CD14-positive monocyte (primary cell): ENCODE measurements at regions not wholly inside any gene's neighbourhood (a gene's known extent, or its start where the extent isn't known, plus 50 kb on each side); places are given as distances from the start of the nearest gene placed in this dataset.

Experiments used
- DNase-seq, 3 donors: peaks; one replicate each; pipeline ENCODE4 v3.0.0-alpha.2; 2011 to 2022
- H2AFZ ChIP-seq: 2 replicates; pipeline ENCODE4 v1.6.0; 2012; ENCODE audit warnings: mild to moderate bottlenecking, low read depth, low read length, inconsistent platforms; ENCODE audit not compliant: insufficient read depth, poor library complexity, severe bottlenecking
- H3K27ac ChIP-seq, 2 donors: 1 replicate in 1 of 2; 2 replicates in 1 of 2; pipeline ENCODE4 v1.5.1; 2012 to 2013; ENCODE audit warnings: low read length in 2 of 2, control low read depth in 1 of 2, inconsistent platforms in 1 of 2, low read depth in 1 of 2, mild to moderate bottlenecking in 1 of 2
- H3K27me3 ChIP-seq, 2 donors: one replicate each; pipeline versions ENCODE4 v1.6.0 to v1.6.1; 2011 to 2013; ENCODE audit warnings: low read length in 2 of 2; ENCODE audit not compliant: control insufficient read depth in 2 of 2, insufficient read depth in 2 of 2
- H3K36me3 ChIP-seq, 2 donors: replicated peaks in 1 of 2; 1 replicate in 1 of 2; 2 replicates in 1 of 2; pipeline versions ENCODE4 v1.5.1 to v1.6.1; 2012 to 2013; ENCODE audit warnings: low read length in 2 of 2, control low read depth in 1 of 2, inconsistent platforms in 1 of 2, mild to moderate bottlenecking in 1 of 2; ENCODE audit not compliant: insufficient read depth in 2 of 2, control insufficient read depth in 1 of 2
- H3K4me1 ChIP-seq, 2 donors: 1 replicate in 1 of 2; 2 replicates in 1 of 2; pipeline versions ENCODE4 v1.5.1 to v1.6.1; 2012 to 2013; ENCODE audit warnings: low read length in 2 of 2, control low read depth in 1 of 2, inconsistent platforms in 1 of 2, mild to moderate bottlenecking in 1 of 2, moderate library complexity in 1 of 2; ENCODE audit not compliant: insufficient read depth in 2 of 2, control insufficient read depth in 1 of 2
- H3K4me2 ChIP-seq: replicated peaks from 2 replicates; pipeline ENCODE3; 2012; ENCODE audit warnings: low read length, moderate library complexity, mild to moderate bottlenecking; ENCODE audit not compliant: poor library complexity, severe bottlenecking; ENCODE audit errors: extremely low read depth
- H3K4me3 ChIP-seq, 3 experiments: fragments of 200-600 bp in 1 of 3; sonication (generic) in 1 of 3; replicated peaks in 1 of 3; 1 replicate in 2 of 3; 2 replicates in 1 of 3; pipeline ENCODE4 v1.5.1; 2011 to 2013; ENCODE audit warnings: low read length in 3 of 3, mild to moderate bottlenecking in 3 of 3, control low read depth in 2 of 3, low read depth in 2 of 3, inconsistent platforms in 1 of 3, moderate library complexity in 1 of 3
- H3K79me2 ChIP-seq: 2 replicates; pipeline ENCODE4 v1.6.0; 2012; ENCODE audit warnings: mild to moderate bottlenecking, control low read depth, inconsistent platforms, low read length, moderate library complexity; ENCODE audit not compliant: insufficient read depth
- H3K9ac ChIP-seq: 2 replicates; pipeline ENCODE4 v1.6.0; 2017; ENCODE audit warnings: low read length, mild to moderate bottlenecking; ENCODE audit not compliant: insufficient read depth, poor library complexity, severe bottlenecking
- H3K9me3 ChIP-seq, 2 donors: replicated peaks in 1 of 2; 1 replicate in 1 of 2; 2 replicates in 1 of 2; pipeline versions ENCODE4 v1.5.1 to v1.6.1; 2012 to 2013; ENCODE audit warnings: low read length in 2 of 2, control low read depth in 1 of 2; ENCODE audit not compliant: control insufficient read depth in 1 of 2, insufficient read depth in 1 of 2
- H4K20me1 ChIP-seq: 2 replicates; pipeline ENCODE4 v1.6.0; 2012; ENCODE audit warnings: mild to moderate bottlenecking, low read length, control low read depth, moderate library complexity; ENCODE audit not compliant: insufficient read depth
- H3K27ac Mint-ChIP-seq, 7 donors: one replicate each; pipeline ENCODE4 v1.8.0; 2020; ENCODE audit warnings: mild to moderate bottlenecking in 7 of 7, mixed read lengths in 7 of 7, moderate library complexity in 6 of 7, inconsistent platforms in 2 of 7
- H3K27me3 Mint-ChIP-seq, 3 donors: one replicate each; pipeline ENCODE4 v1.8.0; 2021 to 2022; ENCODE audit warnings: low read depth in 3 of 3, mild to moderate bottlenecking in 3 of 3, mixed read lengths in 3 of 3, moderate library complexity in 3 of 3, inconsistent platforms in 1 of 3
- H3K36me3 Mint-ChIP-seq, 2 donors: one replicate each; pipeline ENCODE4 v1.8.0; 2020; ENCODE audit warnings: mixed read lengths in 2 of 2, inconsistent platforms in 1 of 2, mild to moderate bottlenecking in 1 of 2
- H3K4me1 Mint-ChIP-seq: one replicate; pipeline ENCODE4 v1.8.0; 2020; ENCODE audit warnings: mild to moderate bottlenecking, mixed read lengths
- H3K4me3 Mint-ChIP-seq, 2 donors: one replicate each; pipeline ENCODE4 v1.8.0; 2020; ENCODE audit warnings: mild to moderate bottlenecking in 2 of 2, mixed read lengths in 2 of 2, moderate library complexity in 1 of 2
- H3K9me3 Mint-ChIP-seq, 7 donors: one replicate each; pipeline ENCODE4 v1.8.0; 2020 to 2022; ENCODE audit warnings: mixed read lengths in 7 of 7, mild to moderate bottlenecking in 6 of 7, moderate library complexity in 6 of 7, inconsistent platforms in 2 of 7
- WGBS: methylation state at CpG from one replicate; pipeline ENCODE4 v1.1.5; 2013; ENCODE audit warnings: missing lambda C conversion rate; ENCODE audit not compliant: insufficient coverage; 5-methylcytosine and 5-hydroxymethylcytosine counted together
- intact Hi-C, 2 donors: fragments of 100-400 bp; cut with micrococcal nuclease; formaldehyde crosslinking; loops; one replicate each; pipeline versions ENCODE4 v1.15.0 to v1.15.1; 2023
- TF ChIP-seq, protein P1 (sequence below): fragments of 200-600 bp; IDR thresholded peaks from one replicate; pipeline ENCODE4 v1.8.0; 2022; ENCODE audit warnings: antibody characterized with exemption, mild to moderate bottlenecking

DNA sequence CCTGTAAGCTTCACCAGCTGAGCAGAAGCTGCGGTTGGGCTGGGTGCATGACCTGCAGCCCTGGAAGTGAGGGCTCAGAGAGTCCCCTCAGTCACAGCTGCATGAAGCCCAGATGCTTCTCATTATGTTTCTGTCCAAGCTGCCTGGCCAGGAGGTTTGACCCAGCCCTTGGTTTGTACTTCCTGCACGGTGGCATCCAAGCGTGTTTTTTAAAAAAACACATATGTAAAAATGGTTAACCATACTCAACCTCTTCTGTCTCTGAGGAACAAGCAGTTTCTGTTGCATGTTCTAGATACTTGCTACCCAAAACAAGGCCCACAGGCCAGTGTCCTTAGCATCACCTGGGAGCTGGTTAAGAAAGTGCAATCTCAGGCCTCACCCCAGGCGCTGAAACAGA is 76.0 kb upstream of the ATP10A start:
- Mint-ChIP-seq H3K4me1 (no peaks in the 10 kb centered on the region), H3K36me3 (no peaks in the 10 kb centered on the region)
- no peak overlapping the region for H3K27ac ChIP-seq

DNA sequence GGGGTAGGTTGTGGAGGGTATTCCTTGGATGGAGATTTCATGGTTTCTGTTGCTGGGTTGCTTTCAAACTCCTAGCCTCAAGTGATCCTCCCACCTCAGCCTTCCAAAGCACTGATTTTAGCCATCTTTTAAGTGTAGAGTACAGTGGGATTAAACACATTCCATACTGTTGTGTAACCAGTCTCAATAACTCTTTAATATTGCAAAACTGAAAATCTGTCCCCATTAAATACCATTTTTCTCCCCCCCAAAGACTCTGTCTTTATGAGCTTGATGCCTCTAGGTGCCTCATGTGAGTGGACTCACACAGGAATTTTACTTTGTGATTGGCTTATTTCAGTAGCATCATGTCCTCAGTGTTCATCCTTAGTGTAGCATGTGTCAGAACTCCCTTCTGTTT is 74.7 kb upstream of the ATP10A start:
- H3K4me1 Mint-ChIP-seq, result peaks cover 6% of the 10 kb centered on the region
- H3K4me3 Mint-ChIP-seq, result no peak overlapping the region
- H3K27me3 Mint-ChIP-seq, result peaks cover 4 to 16% (median 7%) of the 10 kb centered on the region in 3 donors
- Histone ChIP-seq H3K36me3 (no peaks in the 10 kb centered on the region), H3K27me3 (no peaks in the 10 kb centered on the region), H3K4me3 (no peak overlapping the region), H2AFZ (no peak overlapping the region), H3K79me2 (no peaks in the 10 kb centered on the region), H3K4me2 (no peak overlapping the region), H3K9ac (no peak overlapping the region), H3K4me1 (peaks cover 0 to 6% of the 10 kb centered on the region in 2 donors), H4K20me1 (no peaks in the 10 kb centered on the region), H3K27ac (no peak overlapping the region), H3K9me3 (no peaks in the 10 kb centered on the region)
- no peak for DNase-seq
- H3K36me3 Mint-ChIP-seq, result no peaks in the 10 kb centered on the region
- intact Hi-C loops, result loop anchor here in 1 of 2 donors (10.0 kb wide), 1 partner anchor 433 kb away; no protein-coding TSS in a partner anchor
- H3K27ac Mint-ChIP-seq, result no peak overlapping the region
- H3K9me3 Mint-ChIP-seq, result peaks cover 0 to 3% (median 0%) of the 10 kb centered on the region in 7 donors
- TF ChIP-seq, protein P1, sequence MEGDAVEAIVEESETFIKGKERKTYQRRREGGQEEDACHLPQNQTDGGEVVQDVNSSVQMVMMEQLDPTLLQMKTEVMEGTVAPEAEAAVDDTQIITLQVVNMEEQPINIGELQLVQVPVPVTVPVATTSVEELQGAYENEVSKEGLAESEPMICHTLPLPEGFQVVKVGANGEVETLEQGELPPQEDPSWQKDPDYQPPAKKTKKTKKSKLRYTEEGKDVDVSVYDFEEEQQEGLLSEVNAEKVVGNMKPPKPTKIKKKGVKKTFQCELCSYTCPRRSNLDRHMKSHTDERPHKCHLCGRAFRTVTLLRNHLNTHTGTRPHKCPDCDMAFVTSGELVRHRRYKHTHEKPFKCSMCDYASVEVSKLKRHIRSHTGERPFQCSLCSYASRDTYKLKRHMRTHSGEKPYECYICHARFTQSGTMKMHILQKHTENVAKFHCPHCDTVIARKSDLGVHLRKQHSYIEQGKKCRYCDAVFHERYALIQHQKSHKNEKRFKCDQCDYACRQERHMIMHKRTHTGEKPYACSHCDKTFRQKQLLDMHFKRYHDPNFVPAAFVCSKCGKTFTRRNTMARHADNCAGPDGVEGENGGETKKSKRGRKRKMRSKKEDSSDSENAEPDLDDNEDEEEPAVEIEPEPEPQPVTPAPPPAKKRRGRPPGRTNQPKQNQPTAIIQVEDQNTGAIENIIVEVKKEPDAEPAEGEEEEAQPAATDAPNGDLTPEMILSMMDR, result no peak

More for the DNA sequence above, 76.0 kb upstream of the ATP10A start:
- H3K4me2 ChIP-seq, result no peak overlapping the region
- H3K4me1 ChIP-seq, result no peaks in the 10 kb centered on the region
- DNase-seq, result no peak
- no peaks in the 10 kb centered on the region for H3K27me3 ChIP-seq
- H3K9me3 ChIP-seq, result no peaks in the 10 kb centered on the region
- intact Hi-C loops, result loop anchor here in 1 of 2 donors (10.0 kb wide), 1 partner anchor 434 kb away; no protein-coding TSS in a partner anchor
- H3K27ac Mint-ChIP-seq, result no peak overlapping the region
- H3K4me3 Mint-ChIP-seq, result no peak overlapping the region
- no peak overlapping the region for H3K9ac ChIP-seq
- no peak overlapping the region for H2AFZ ChIP-seq
- H3K79me2 ChIP-seq, result no peaks in the 10 kb centered on the region
- no peaks in the 10 kb centered on the region for H4K20me1 ChIP-seq
- no peaks in the 10 kb centered on the region for H3K36me3 ChIP-seq
- no peak overlapping the region for H3K4me3 ChIP-seq
- WGBS, result 90% methylated on average over 2 of the region's 4 CpGs
- H3K9me3 Mint-ChIP-seq, result peaks cover 0 to 9% (median 0%) of the 10 kb centered on the region in 7 donors
- H3K27me3 Mint-ChIP-seq, result peaks cover 0 to 12% (median 5%) of the 10 kb centered on the region in 3 donors
- TF ChIP-seq, protein P1, result no peak
